ENCODE measurements at regions not wholly inside any gene's neighbourhood (a gene's known extent, or its start where the extent isn't known, plus 50 kb on each side); places are given as distances from the start of the nearest gene placed in this dataset.
"Not testable (repeated sequence)": the region's sequence is repeated elsewhere in the genome, so short reads cannot be mapped to it uniquely, and the experiment has no call there.

DNA sequence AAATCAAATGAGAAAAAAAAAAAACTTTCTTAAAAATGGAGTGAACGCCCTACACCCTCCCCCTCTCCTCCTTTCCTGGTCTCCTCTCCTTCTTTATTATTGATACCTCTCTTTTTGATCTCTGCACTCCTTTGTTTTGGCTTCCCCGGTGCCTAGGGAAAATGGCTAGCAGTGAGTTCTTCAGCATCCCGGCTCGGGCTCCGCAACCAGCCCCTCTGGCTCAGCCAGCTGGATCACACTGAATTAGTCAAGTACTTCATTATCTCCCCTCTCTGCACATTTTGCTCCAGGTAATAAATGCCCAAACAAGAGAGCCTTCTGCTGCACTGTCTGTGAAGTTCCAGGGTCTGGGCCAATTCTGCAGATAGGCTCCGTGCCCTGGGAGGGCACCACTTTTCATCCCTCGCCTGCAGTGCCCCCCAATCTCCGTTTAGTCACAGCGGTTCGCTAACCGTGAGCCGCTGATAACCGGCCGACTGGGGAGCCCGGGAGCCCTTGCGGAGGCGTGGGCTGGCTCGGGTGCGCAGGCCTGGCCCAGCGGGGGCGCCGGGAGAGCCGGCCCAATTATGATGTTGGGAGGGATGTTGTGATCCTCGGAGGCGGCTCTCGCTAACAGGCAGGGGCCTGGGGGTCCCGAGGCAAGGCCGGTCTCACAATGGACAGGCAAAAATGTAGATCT, 301.9 kb downstream of the TFAP2A start:
- Mint-ChIP-seq H3K9me3 (peaks cover 0 to 8% (median 2%) of the 10 kb centered on the region in 3 donors), H3K4me1 (no peaks in the 10 kb centered on the region), H3K4me3 (peak overlapping the region in 1 of 4 donors; percentile 72), H3K27ac (no peak overlapping the region), H3K36me3 (no peaks in the 10 kb centered on the region), H3K27me3 (no peaks in the 10 kb centered on the region)

- H3K9me3 Mint-ChIP-seq: peaks cover 0 to 7% (median 2%) of the 10 kb centered on the region in 3 donors
- no peak overlapping the region for H3K27ac Mint-ChIP-seq
- H3K36me3 Mint-ChIP-seq: no peaks in the 10 kb centered on the region
- no peaks in the 10 kb centered on the region for H3K27me3 Mint-ChIP-seq
- H3K4me3 Mint-ChIP-seq: no peak overlapping the region
- no peaks in the 10 kb centered on the region for H3K4me1 Mint-ChIP-seq
These were observed 302.9 kb downstream of the TFAP2A start for GRCh38 chr6:10111975-10112374.

GRCh38 chr6:10101551-10102252, 313.2 kb downstream of the TFAP2A start:
- Mint-ChIP-seq H3K27me3 (peaks cover 4% of the 10 kb centered on the region), H3K36me3 (no peaks in the 10 kb centered on the region), H3K27ac (peak overlapping the region in 1 of 3 donors; percentile 86), H3K4me1 (no peaks in the 10 kb centered on the region), H3K4me3 (no peak overlapping the region), H3K9me3 (peaks cover 0 to 4% (median 0%) of the 10 kb centered on the region in 3 donors)

DNA sequence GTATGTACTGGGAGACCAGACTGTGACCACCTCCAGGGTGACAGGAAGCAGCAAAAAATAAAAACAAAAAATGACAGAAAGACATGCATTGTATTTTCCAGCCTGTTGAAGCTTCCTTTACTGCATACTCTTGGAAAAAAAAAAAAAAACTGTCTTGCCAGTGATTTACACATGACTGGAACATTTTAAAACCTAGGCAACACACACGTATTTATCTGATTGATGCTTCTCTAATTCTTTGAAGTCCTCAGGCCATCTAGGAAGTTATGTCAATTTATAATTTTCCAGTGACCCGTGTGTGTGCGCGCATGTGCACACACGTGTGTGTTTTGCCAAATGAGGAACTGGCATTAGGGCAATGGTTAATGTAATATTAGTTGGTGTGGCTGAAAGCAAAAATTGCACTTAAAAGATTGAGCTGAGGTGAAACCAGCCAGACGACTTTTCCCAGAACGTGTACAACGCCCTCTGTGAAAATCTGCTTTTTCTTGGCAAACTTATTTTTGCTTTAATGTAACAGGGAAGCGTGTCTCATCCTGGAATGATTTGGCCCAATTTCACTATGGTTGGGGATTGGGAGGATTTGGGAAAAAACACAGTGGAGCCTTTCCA, 315.2 kb downstream of the TFAP2A start:
- Mint-ChIP-seq H3K4me3 (no peak overlapping the region), H3K9me3 (peaks cover 0 to 4% (median 2%) of the 10 kb centered on the region in 3 donors), H3K27me3 (peaks cover 4% of the 10 kb centered on the region), H3K4me1 (no peaks in the 10 kb centered on the region), H3K36me3 (peaks cover 1% of the 10 kb centered on the region), H3K27ac (no peak overlapping the region)

GRCh38 chr6:10098756-10099528, 315.9 kb downstream of the TFAP2A start:
- Mint-ChIP-seq H3K4me3 (no peak overlapping the region), H3K4me1 (no peaks in the 10 kb centered on the region), H3K27me3 (peaks cover 4% of the 10 kb centered on the region), H3K27ac (no peak overlapping the region), H3K9me3 (peaks cover 4 to 6% (median 5%) of the 10 kb centered on the region in 3 donors), H3K36me3 (peaks cover 1% of the 10 kb centered on the region)

GRCh38 chr6:10093282-10093681, 321.6 kb downstream of the TFAP2A start:
- H3K27ac Mint-ChIP-seq: no peak overlapping the region
- H3K4me1 Mint-ChIP-seq: no peaks in the 10 kb centered on the region
- peaks cover 2% of the 10 kb centered on the region for H3K27me3 Mint-ChIP-seq
- no peak overlapping the region for H3K4me3 Mint-ChIP-seq
- peaks cover 6 to 8% (median 6%) of the 10 kb centered on the region in 3 donors for H3K9me3 Mint-ChIP-seq
- H3K36me3 Mint-ChIP-seq: peaks cover 1% of the 10 kb centered on the region

- Mint-ChIP-seq H3K4me1 (no peaks in the 10 kb centered on the region), H3K27me3 (no peaks in the 10 kb centered on the region), H3K36me3 (no peaks in the 10 kb centered on the region), H3K27ac (no peak overlapping the region), H3K4me3 (no peak overlapping the region), H3K9me3 (peaks cover 0 to 4% (median 0%) of the 10 kb centered on the region in 3 donors)
These were observed 330.5 kb downstream of the TFAP2A start for GRCh38 chr6:10084111-10084986.

- Mint-ChIP-seq H3K36me3 (no peaks in the 10 kb centered on the region), H3K4me1 (no peaks in the 10 kb centered on the region), H3K27ac (peak overlapping the region in 1 of 3 donors; percentile 47), H3K4me3 (no peak overlapping the region), H3K9me3 (no peaks in the 10 kb centered on the region), H3K27me3 (no peaks in the 10 kb centered on the region)
These were observed 332.5 kb downstream of the TFAP2A start for GRCh38 chr6:10082385-10082784.

GRCh38 chr6:10081957-10082356, 332.9 kb downstream of the TFAP2A start:
- no peak overlapping the region for H3K4me3 Mint-ChIP-seq
- H3K36me3 Mint-ChIP-seq: no peaks in the 10 kb centered on the region
- peak overlapping the region in 1 of 3 donors; percentile 47 for H3K27ac Mint-ChIP-seq
- H3K27me3 Mint-ChIP-seq: no peaks in the 10 kb centered on the region
- no peaks in the 10 kb centered on the region for H3K4me1 Mint-ChIP-seq
- no peaks in the 10 kb centered on the region for H3K9me3 Mint-ChIP-seq

DNA sequence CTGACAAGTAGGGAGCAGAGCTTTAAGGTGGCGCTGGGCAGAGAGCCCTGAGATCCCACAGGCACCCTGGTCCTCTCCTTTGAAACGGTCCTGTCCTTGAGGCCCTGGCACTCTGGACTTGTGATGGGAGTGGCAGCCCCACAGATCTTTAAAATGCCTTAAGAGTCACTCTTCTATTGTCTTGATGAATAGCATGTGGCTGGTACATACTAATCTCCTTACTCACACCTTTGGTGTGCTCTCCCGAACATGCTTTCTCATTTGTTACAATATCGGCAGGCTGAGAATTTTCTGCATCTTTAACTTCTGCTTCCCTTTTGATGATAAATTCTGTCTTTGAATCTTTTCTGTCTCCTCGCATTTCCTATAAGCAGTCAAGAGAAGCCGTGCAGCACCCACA, 333.8 kb downstream of the TFAP2A start:
- H3K27ac Mint-ChIP-seq: no peak overlapping the region
- H3K9me3 Mint-ChIP-seq: no peaks in the 10 kb centered on the region
- no peaks in the 10 kb centered on the region for H3K4me1 Mint-ChIP-seq

GRCh38 chr6:10080561-10080960, 334.3 kb downstream of the TFAP2A start:
- Mint-ChIP-seq H3K27ac (no peak overlapping the region), H3K9me3 (no peaks in the 10 kb centered on the region), H3K4me1 (no peaks in the 10 kb centered on the region), H3K27me3 (no peaks in the 10 kb centered on the region), H3K36me3 (no peaks in the 10 kb centered on the region), H3K4me3 (no peak overlapping the region)

More for the DNA sequence above, 333.8 kb downstream of the TFAP2A start:
- no peaks in the 10 kb centered on the region for H3K36me3 Mint-ChIP-seq
- H3K27me3 Mint-ChIP-seq: no peaks in the 10 kb centered on the region
- no peak overlapping the region for H3K4me3 Mint-ChIP-seq

DNA sequence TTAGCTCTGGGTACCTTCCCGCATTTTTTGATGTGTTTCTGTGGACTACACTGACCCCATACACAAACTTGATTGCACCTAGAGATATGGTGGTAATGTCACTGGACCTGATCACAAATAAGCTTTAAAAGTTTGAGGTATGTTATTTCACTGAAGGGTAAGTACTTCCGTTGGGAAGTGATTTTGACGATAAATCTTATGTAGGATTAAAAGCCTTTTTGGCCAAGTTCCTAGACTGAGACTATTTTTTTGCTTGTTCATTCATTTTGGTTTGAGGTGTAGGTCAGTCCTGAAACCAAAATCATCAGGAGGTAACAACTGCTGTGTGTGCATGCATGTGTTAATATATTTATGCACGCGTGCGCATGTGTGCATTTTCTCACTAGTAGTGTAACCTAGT, 336.3 kb downstream of the TFAP2A start:
- no peak overlapping the region for H3K4me3 Mint-ChIP-seq
- peaks cover 3 to 4% (median 3%) of the 10 kb centered on the region in 3 donors for H3K9me3 Mint-ChIP-seq
- H3K27me3 Mint-ChIP-seq: no peaks in the 10 kb centered on the region
- H3K27ac Mint-ChIP-seq: no peak overlapping the region
- peaks cover 1% of the 10 kb centered on the region for H3K36me3 Mint-ChIP-seq
- no peaks in the 10 kb centered on the region for H3K4me1 Mint-ChIP-seq

DNA sequence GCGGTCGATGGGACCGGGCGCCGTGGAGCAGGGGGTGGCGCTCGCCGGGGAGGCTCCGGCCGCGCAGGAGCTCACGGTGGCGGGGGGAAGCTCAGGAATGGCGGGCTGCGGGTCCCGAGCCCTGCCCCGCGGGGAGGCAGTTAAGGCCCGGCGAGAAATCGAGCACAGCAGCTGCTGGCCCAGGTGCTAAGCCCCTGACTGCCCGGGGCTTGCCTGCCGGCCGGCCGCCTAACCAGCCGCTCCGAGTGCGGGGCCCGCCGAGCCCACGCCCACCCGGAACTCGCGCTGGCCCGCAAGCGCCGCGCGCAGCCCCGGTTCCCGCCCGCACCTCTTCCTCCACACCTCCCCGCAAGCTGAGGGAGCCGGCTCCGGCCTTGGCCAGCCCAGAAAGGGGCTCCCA, 340.1 kb downstream of the TFAP2A start:
- H3K9me3 Mint-ChIP-seq, H3K4me1 Mint-ChIP-seq, H3K27ac Mint-ChIP-seq, H3K4me3 Mint-ChIP-seq, H3K27me3 Mint-ChIP-seq, H3K36me3 Mint-ChIP-seq: not testable (repeated sequence)

DNA sequence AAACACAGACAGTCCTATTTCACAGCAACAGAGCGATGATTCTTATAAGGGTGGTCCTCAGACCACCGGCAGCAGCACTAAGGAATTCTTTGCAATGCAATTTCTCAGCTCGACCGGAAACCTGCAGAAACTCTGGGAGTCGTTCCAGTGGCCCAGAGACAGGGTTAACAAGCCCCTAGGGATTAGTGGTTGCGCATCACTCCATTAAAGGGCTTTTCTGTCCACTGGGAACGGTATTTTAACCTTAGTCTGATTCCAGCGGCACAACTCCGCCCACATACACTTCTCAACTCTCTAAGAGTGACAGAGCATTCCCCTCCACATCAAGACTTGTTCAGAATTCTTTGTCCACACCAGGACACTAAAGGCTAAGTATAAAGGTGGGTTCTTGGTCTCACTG, 341.5 kb downstream of the TFAP2A start:
- H3K4me3 Mint-ChIP-seq: no peak overlapping the region
- H3K27ac Mint-ChIP-seq: no peak overlapping the region
- peaks cover 1% of the 10 kb centered on the region for H3K36me3 Mint-ChIP-seq
- peaks cover 3 to 4% (median 3%) of the 10 kb centered on the region in 3 donors for H3K9me3 Mint-ChIP-seq
- H3K4me1 Mint-ChIP-seq: no peaks in the 10 kb centered on the region
- no peaks in the 10 kb centered on the region for H3K27me3 Mint-ChIP-seq
